ENCODE measurements at regions not wholly inside any gene's neighbourhood (a gene's known extent, or its start where the extent isn't known, plus 50 kb on each side); places are given as distances from the start of the nearest gene placed in this dataset.
"Not testable (repeated sequence)": the region's sequence is repeated elsewhere in the genome, so short reads cannot be mapped to it uniquely, and the experiment has no call there.

GRCh38 chr10:6925146-6925545 lies 345.1 kb upstream of the PRKCQ start:
- DNase-seq (ENCODE audit: low read depth): no peak

DNA sequence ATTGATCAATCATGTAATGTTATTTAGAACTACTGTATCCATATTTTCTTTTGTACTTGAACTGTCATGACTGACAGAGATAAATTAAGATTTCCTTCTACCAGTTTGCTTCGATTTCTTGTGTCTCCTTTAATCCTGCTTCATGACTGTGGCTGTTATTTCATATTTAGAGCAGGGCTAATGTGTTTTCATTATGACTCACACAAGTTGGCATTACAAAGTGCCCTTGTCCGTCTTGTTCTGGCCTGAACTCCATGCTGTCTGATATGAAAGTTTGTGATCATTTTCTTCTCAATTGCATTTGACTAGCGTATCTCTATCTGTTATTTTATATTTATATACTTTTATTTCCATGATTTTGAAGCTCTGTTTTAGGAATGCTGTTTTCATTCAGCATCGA lies 344.1 kb upstream of the PRKCQ start:
- peak; percentile 6 for DNase-seq (ENCODE audit: low read depth)

- DNase-seq (ENCODE audit: low read depth): not testable (repeated sequence)
These were observed 340.9 kb upstream of the PRKCQ start for GRCh38 chr10:6921026-6921425.

DNA sequence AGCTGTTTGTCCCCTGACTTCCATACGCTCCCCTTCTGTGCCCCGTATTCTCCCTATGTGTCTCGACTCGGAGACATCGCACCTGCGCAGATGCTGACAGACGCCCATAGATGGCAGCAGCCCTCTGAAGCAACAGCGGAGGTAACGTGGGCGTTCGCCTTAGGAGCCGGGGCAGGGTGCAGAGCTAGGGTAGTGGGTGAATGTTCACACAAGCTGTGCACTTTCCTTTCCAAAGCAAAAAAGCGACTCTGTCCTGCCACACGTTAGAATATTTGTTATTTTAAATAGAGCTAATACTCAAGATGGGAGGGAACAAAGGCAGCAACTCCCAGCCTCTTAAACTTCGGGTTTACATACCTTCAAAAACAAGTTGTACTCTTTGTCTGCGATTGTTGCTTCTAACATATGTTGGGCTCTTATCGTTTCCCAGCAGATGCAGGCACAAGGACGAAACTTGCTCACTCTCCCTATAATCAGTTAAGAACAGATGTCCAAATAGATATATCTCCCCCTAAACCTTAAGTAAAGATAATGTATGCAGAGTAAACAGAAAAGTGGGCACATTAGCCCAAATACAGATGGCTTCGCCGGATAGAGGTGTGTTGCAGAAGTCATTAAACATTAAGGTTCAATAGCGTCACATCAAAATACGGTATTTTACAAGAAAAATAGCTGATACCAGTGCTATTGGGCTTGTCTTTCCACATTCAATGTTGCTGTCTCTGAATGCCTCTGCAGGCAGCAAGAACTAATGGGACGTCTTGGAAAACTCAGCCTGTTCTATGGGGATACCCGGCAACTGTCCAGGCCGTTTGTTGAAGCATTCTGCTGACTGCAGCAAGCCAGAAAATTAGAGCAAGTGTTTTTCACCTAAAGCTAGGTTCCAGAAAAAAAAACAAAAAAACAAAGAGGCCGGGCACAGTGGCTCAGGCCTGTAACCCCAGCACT lies 340.3 kb upstream of the PRKCQ start:
- DNase-seq (ENCODE audit: low read depth): no peak

DNA sequence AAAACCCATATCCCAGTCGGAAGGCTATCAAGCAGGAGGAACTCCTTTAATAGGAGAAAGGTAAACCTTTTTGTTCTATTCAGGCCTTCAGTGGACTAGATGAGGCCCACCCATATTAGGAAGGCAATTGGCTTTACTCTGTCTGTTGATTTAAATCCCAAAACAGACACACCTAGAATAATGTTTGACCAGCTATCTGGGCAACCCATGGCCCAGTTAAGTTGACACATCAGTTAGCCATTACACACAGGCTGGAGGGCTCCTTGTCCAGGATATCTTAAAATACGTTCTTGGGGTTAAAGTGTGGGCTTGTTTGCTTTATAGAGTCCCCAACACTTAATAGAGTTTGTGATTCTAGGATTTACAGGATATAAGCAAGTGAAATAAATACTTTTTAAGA lies 339.0 kb upstream of the PRKCQ start:
- no peak for DNase-seq (ENCODE audit: low read depth)

DNA sequence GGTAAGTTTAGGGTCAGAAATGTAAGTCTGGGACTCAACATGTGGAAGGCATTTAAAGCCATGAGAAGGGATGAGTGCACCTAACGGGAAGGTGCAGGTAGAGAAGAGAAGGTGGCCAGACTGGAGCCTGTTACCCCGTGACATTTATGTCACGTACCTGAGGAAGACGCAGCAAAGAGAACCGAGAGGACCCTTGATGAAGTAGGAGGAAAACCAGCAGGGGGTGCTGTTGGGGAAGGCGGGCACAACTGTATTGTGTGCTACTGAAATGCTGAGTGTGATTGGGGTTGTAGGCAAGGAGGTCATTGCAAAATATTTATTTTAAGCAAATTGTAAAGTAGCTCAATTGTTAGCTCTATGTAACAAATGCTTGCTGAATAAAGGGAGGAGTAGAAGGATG lies 338.2 kb upstream of the PRKCQ start:
- DNase-seq (ENCODE audit: low read depth): no peak

DNA sequence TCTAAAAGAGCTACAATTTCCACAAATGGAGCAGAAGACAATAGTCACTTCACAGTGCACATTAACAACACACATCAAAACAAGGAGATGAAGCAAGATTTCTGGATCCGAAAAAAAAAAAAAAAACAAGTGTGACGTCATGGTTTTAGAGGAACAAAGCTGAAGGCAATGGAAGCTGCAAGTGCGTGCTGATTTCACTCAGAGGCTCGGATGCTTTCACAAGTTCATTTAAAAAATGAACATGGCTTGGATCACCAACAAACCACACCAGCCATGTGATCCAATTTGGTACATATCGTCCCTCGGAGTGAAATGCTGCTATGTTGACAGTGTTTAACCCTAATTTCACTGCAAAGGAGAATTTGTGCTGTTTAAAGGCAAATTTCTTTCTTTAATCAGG lies 337.0 kb upstream of the PRKCQ start:
- no peak for DNase-seq (ENCODE audit: low read depth)

- DNase-seq (ENCODE audit: low read depth): no peak
These were observed 336.5 kb upstream of the PRKCQ start for GRCh38 chr10:6916601-6917000.

DNA sequence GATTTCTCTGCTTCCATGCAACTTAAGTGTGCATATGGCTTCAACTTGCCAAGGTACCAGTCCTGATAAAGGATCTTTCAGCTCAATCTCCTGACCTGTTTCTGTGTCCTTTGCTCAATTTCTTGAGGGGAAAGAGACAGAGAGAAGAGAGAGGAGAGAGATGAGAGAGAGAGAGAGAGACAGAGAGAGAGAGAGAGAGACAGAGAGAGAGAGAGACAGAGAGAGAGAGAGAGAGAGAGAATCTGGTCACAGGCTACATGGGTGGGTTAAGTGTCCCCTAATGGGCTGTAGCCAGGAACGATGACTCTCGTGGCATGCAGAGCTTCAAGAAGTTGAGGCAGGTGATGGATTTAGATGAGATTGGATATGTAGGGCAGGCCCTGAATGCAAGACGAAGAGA lies 335.2 kb upstream of the PRKCQ start:
- no peak for DNase-seq (ENCODE audit: low read depth)

DNA sequence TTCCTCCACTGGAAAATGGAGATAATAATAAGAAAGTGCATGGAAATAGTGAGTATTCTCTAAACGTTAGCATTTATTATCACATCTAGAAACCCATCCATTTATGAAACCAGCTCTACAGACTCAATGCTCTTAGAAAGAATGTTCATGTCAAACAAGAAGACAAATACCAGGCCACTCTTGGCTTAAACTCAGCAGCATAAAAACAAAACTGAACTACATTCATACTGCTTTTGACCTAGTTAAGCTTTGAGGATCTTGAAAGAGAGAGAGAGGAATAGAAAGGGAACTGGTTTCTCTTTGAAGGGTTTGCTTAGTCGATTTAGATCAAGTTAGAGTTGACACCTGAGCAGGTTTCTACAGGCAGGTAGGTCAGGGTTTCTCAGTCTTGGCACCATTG lies 332.9 kb upstream of the PRKCQ start:
- no peak for DNase-seq (ENCODE audit: low read depth)

GRCh38 chr10:6912424-6912823 lies 332.3 kb upstream of the PRKCQ start:
- no peak for DNase-seq (ENCODE audit: low read depth)

- no peak for DNase-seq (ENCODE audit: low read depth)
These were observed 331.9 kb upstream of the PRKCQ start for GRCh38 chr10:6912021-6912420.

DNA sequence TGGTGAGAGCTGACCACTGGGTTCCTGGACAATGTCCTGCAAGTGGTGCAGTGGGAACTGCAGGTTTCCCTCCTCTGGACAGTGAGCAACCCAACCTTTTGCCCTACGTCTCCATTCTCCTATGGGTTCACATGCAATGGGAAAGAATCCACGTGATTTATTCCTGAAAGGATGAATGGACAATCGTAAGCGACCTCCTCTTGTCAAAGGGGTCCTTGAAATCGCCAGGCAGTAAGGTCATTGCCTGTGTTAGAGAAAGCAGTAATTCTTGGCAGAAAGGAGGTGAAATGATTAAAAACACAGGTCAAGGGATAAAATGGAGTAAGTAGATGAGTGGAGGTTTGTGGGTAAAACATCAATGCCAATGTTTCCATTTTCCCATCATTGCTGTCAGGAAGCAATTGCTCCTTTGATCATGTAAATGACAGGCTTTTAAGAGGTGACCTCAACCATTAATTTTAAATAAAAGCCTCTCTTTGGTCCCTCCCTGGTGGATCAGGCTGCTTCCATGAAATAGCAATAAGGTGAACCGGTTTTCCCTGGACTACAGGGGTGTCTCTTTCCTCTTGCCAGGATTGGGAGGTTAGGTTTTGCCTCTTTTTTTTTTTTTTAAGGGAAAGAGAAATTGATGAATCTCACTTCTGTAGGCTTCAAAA lies 330.0 kb upstream of the PRKCQ start:
- no peak for DNase-seq (ENCODE audit: low read depth)

DNA sequence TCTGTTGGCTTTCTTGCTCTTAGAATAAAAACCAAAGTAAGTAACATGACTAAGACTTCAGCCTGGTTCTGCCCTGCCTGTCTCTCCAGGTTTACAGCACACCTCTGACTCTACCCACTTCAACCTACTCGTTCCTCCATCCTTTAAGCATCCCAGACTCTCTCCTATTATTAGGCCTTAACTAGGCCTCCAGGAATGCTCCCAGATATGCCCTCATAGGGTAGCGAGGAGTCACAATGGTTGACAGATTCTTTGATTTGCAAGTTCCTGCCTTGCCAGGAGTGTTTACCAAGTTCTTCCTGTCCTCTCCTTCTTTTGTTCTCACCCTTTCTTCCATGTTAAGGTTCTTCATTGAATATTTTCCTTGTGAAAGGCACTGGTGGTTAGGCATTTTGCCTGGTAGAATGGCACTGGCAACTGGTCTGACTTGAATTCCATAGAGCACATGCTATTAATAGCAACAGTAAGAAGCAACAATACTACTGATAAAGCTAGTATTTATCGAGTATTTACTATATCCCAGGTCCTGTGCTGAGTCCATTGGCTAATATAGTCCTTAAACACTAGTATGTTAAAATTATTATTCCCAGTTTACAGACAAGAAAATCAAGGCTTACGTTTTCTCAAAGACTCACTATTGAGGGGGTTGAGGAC lies 327.9 kb upstream of the PRKCQ start:
- DNase-seq (ENCODE audit: low read depth): no peak

DNA sequence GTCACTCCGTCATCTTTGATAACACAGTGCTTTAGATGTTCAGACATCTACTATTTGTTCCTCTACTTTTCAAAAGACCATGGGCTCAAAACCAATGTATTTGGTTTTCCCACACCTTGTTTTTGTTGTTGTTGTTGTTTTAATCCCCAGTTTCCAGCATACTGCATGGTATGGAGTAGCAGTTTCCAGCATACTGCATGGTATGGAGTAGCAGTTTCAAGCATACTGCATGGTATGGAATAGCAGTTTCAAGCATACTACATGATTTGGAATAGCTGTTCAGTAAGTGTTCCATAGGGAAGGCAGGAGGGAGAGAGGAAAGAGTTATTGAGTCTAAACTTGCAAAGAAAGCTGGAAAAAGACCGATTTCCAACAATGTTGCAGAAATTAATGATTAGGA lies 314.3 kb upstream of the PRKCQ start:
- DNase-seq (ENCODE audit: low read depth): no peak

DNA sequence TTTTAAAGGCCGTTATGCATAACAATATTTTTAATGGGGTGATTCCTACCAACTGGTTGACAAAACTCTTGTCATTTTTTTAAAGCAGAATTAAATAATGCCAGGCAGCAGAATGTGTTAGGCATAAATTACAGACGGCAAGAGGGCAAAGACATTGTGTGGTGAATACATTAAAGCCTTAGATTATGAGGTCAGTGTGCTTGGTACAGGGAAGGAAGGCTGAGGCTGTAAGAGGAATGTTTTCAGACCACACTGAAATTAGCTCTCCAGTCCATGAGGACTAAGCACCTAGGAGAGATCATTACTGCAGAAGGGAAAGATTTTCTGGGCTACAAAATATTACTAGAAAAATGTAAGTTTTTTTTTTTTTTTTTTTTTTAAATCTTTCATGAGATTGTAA lies 312.8 kb upstream of the PRKCQ start:
- no peak for DNase-seq (ENCODE audit: low read depth)

GRCh38 chr10:6891924-6892323 lies 311.8 kb upstream of the PRKCQ start:
- DNase-seq (ENCODE audit: low read depth): no peak

GRCh38 chr10:6889718-6890117 lies 309.6 kb upstream of the PRKCQ start:
- DNase-seq (ENCODE audit: low read depth): no peak

DNA sequence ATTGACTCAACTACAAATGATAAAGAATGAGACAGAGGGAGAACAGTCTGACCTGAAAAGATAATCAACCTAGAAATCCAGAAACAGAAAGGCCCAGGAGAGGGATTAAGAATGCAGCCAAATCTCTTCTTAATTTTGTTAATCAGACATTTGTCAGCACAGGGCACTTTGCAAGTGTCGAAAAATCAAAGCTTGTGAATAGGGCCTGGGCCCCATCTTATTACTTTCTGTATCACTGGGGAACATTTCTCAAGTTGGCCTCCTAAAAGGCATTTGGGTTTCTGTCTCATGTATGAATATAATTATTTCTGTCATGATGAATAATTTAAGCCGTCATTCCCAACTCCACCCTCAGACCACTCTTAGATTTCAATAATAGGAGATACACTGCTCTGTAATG lies 308.4 kb upstream of the PRKCQ start:
- no peak for DNase-seq (ENCODE audit: low read depth)

DNA sequence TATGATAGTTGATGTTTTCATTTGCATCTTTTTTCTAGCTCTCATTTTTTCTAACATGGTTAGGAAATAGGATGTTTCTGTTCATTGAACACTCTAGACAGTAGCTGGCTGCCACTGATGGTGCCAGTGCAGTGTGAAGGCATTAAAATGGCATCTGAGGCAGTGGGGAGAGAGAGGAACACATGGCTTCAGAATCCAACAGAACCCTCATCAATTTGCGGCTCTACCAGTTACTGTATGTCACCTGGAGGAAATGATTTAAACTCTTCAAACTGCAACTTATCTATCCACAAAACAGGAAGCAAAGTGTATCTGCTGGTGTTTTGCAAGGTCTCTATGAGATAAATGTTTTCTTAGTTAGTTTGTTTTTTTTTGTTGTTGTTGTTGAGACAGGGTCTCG lies 305.2 kb upstream of the PRKCQ start:
- DNase-seq (ENCODE audit: low read depth): no peak

GRCh38 chr10:6881987-6882386 lies 301.9 kb upstream of the PRKCQ start:
- DNase-seq (ENCODE audit: low read depth): no peak

DNA sequence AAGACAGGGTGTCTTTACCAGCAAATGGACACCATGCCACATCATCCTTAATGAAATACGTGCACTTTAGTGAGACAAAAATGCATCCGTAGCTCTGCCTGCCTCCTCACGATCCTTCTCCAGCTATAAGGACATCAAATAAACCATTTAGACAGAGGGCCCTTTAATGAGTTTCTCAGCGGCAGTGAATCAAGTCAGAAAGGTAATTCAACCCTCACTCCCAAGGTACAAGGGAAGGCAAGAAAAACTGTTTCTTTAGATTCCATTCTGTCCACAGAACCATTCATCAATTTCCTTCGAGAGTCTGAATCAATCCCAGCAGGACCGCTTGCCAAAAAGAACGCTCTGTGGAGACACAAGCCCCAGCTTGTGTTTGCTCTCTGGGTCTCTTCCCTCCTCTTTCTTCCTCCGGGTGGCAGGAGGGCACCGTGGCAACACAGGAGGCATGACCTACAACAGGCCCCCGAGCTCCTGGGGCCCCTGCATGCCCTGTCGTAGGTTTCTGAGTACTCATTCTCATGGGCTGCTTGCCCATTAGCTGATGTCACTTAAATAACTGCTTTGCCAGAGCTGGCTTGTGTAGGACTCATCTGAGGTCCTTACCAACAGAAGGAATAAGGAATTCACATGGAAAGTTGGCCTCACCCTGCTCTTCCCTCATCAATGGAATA lies 297.8 kb upstream of the PRKCQ start:
- DNase-seq (ENCODE audit: low read depth): no peak

DNA sequence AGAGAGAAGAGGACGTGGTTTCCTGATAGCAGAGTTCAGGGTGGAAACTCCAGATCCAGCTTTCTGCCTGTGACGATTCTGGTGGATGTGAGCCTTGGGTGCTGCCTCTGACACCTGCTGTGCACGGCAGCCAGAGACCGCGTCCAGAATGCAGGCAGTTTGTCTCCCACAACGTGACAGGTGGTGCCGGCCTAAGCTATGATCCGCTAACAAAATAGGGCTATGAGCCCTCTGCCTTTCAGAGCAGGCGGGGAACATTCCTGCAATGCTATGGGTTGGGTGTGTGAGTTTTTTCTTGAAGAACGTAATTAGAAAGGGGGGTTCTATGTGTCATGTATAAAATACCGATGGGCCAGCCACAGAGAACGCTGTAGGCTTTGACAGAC lies 297.3 kb upstream of the PRKCQ start:
- no peak for DNase-seq (ENCODE audit: low read depth)
